NK-92 treated with Interleukin-12 subunit alpha and Interleukin-12 subunit beta, amount 100 ng/mL, for 24 hours (cell line): ENCODE measurements at regions not wholly inside any gene's neighbourhood (a gene's known extent, or its start where the extent isn't known, plus 50 kb on each side); places are given as distances from the start of the nearest gene placed in this dataset.
"Not testable (repeated sequence)": the region's sequence is repeated elsewhere in the genome, so short reads cannot be mapped to it uniquely, and the experiment has no call there.

Experiments used
- DNase-seq: peaks from one replicate; lab custom pipeline; 2025; lab: John Stamatoyannopoulos, UW

- no peak for DNase-seq
These were observed 309.3 kb upstream of the SEMA6A start for GRCh38 chr5:116883875-116884274.

GRCh38 chr5:116881921-116882531 is 307.4 kb upstream of the SEMA6A start:
- DNase-seq = no peak

DNA sequence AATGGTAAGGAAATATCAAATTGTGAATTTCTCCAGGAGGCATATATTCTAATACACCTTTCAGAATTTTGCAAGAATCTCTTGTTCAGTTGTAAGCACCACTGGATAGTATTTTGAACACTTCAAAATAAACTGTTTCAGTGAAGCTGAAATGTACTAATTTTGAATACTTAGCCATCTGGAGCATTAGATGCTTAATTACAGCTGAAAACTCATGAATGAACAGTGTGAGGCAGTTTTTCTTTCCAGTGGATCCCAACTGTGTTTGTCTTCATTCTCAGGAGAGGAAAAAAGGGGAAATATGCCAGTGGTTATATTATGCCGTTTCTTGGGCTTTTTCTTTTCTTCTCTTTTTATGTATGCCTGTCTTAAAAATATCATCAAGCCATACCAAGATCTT is 306.0 kb upstream of the SEMA6A start:
- no peak for DNase-seq

GRCh38 chr5:116880150-116880549 is 305.5 kb upstream of the SEMA6A start:
- no peak for DNase-seq

GRCh38 chr5:116876240-116876840 is 301.7 kb upstream of the SEMA6A start:
- no peak for DNase-seq

DNA sequence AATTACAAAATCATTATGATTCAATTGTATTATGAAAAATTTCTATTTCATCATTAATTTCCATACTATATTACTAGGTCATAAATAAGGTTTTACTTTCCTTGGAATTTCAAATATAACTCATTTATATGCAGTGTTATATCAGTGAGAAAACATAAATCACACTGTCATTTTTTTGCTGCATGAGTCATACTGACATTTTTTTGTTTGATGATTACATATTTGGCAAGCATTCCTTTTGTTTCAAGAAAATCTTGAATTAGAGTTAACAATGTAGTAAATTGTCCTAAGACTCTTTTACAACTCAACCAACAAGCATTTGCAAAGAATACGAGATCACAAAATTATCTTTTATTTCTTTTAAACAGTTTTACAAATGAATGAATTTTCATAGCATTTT is 298.4 kb upstream of the SEMA6A start:
- no peak for DNase-seq

- DNase-seq = no peak
These were observed 297.9 kb upstream of the SEMA6A start for GRCh38 chr5:116872486-116872885.

- not testable (repeated sequence) for DNase-seq
These were observed 293.2 kb upstream of the SEMA6A start for GRCh38 chr5:116867825-116868224.

GRCh38 chr5:116865651-116866050 is 291.0 kb upstream of the SEMA6A start:
- DNase-seq = no peak

GRCh38 chr5:116864838-116865190 is 290.2 kb upstream of the SEMA6A start:
- no peak for DNase-seq

DNA sequence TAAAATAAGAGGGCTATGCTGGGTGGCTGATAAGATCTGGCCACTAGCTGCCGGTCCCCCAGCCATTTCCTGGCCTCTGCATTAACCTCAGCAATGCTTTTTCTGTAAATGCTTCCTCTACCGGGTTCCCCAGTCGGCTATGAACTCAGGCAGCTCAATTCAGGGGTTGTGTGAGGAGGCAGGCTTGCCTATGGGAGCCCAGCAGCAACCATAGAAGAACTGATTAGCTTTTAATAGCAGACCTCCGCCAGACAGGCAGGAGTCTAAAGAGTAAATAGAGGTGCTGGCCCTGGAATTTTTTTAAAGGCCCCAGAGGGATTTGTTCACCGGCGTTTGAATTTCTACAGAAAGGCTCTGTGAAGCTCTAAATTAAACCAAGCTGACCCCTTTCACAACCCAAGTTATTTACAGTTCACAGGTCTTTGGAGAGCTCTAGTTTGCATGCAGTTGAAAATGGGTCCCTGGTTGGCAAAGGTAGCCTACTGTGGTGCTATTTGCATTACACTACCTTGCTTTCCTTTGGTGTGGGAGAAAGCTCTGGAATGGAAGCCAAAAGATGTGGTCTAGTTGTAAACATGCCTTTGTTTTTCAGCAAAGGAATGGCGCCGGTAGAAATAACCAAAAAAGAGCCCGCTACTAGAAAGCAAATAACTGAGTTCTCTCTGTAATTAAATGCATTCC is 289.7 kb upstream of the SEMA6A start:
- DNase-seq = no peak

DNA sequence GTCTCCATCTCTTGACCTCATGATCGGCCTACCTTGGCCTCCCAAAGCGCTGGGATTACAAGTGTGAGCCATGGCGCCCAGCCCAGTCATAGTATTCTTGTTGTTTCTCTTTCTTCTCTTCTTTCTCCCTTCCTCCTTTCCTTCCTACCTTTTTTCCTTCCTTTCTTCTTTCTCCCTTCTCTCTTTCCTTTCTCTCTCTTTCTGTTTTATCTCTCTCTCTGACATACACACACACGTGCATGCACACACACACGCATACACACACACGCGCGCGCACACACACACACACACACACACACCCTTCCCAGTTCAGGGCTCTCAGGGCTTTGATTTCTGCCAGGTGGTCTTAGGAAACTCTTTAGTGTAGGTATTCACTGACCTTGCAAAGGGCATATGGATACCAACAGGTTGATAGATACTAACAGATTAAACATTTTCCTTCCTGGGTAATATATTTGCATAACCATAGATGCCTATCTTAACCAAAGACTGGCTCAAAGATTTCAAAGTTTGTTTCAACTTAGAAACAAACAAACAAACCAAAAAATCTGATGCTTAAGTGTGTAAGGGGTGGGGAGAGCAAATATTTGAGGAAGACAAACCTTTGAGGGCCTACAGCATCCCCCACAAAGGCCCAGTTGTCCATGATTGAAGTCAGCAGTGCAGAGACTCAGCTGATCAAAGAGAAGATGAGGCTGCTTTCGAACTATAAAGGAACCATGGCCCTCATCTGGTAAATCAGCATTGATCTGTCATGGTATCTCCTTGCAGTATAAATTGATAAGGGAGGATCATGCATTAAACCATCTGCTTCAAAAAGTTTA is 288.2 kb upstream of the SEMA6A start:
- no peak for DNase-seq

- no peak for DNase-seq
These were observed 287.0 kb upstream of the SEMA6A start for GRCh38 chr5:116861666-116862065.

- no peak for DNase-seq
These were observed 286.5 kb upstream of the SEMA6A start for GRCh38 chr5:116861097-116861496.

DNA sequence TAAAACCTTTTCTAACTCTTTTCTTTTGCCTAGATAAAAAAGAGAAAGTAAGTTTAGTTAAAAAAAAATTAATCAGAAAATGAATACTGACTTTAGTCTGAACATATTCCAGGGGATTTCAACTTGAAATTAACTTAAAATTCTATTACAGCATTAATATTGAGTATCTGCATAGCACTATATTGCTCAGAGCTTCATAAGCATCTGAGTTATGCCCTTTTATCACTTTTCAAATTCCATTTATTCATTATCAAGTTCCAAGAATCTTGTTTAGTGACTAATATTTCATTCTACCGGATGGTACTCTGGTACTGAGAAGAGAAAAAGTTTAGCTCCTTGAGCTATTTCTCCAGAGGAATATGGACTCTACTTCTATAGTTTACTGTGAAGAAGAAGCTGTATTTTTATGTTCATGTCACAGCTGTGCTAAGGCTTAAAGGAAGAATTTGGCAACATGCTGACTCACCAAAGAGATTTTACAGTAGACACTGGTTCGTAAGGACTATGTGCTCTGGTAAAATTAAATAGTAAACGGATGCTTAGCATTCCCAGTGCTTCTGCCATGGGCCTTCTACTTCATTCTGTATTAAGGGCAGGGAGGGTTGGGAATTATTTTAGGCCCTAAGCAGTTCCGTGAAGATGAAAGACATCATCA is 285.2 kb upstream of the SEMA6A start:
- no peak for DNase-seq

DNA sequence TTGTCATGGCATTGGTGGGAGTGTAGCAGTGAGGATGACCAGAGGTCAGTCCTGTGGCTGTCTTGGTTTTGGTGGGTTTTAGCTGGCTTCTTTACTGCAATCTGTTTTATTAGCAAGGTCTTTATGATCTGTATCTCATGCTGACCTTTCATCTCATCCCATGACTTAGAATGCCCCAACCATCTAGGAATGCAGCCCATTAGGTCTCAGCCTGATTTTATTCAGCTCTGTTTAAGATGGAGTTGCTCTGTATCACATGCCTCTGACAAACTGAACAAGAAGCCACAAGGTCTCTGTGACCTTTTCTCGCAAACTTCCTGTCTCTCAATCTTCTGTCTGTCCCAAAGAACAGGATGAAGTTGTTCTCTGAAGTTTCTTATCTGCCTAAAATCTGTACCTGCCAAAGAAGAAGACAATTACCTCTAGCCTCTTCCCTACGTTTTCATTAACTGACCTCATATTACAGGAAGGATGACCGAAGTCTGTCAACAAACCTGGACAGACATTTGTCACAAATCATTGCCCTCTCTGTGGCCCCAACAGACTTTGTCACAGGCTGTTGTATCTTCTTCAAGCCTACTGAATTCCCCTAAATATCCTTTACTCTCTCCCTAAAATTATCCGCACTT is 284.2 kb upstream of the SEMA6A start:
- DNase-seq = no peak

- DNase-seq = not testable (repeated sequence)
These were observed 283.4 kb upstream of the SEMA6A start for GRCh38 chr5:116858020-116858419.

DNA sequence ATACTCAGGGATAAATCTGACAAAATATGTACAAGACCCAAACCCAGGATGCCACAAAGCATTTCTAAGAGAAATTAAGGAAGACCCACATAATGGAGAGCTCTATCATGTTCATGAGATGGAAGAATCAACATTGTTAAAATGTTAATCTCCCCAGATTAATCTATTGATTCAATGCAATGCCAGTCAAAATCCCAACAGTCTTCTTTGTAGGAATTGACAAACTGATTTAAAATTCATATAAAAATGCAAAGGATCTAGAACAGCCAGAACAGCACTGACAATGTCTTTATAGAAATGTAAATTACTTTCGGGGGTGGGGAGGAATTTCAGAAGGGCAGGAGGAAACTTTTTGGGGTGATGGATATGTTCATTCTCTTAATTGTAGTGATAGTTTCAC is 281.6 kb upstream of the SEMA6A start:
- no peak for DNase-seq

DNA sequence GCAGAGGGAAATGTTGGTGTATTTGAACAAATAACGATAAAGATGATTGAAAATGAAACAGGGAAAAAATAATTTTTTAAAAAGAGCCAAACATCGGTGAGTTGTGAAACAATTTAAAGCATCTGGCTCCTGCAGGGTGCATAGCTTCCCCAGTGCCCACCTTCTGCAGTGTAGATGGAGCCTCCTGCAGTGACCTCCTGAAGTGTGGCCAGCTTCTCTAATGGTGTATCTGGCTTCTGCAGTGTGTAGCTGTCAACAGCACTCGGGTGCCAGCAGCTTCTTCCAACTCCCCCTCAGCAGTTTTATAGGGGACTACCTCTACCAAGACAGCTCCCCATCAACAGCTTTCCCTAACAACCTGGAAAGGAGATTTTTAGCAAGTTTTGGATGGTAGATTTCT is 279.4 kb upstream of the SEMA6A start:
- no peak for DNase-seq

DNA sequence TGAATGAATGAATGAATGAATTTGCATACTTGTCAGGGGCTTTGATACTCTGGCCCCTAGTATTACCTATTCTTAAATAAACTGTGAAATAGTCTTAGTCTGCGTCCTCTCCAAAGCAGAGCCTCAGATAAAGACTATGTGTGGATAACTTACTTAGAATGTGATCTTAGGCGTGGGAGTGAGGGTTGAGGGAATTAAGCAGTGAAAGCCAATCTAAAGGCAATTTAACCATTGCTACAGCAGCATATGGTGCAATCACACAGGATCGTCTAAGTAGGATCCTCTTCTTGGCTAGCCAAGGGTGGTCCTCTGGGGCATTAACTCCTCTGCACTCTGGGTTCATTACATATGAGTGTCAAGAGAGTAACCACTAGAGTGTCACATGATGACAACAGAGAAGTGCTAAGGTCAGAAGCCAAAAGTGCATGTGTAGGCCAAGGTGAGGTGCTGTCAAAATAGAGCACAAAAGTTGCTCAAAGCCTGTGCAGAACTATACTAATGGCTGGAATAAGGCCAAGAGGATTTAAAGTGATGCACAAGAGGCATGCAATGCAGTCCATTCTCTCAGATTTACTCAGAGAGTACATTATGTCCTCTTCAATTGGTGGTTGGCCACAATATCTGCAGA is 274.4 kb upstream of the SEMA6A start:
- no peak for DNase-seq

DNA sequence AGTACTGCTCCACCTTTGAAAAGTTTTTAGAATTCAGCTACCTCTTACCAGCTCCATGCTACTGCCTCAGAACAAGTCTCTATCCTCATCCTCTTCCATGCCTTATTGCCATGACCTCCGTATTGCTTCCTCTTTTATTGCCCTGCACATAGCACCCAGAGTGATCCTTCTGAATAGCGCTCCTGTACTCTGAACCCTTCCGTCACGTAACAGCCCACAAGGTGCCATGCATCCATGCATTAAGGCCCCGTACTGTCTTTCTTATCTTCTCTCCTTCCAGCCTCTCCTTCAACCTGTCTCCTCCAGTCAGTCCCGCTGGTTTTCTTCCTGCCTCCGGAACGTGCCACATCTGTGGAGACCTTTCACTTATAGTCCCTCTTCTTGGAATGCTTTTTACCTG is 273.3 kb upstream of the SEMA6A start:
- DNase-seq = no peak
